ENCODE measurements at regions not wholly inside any gene's neighbourhood (a gene's known extent, or its start where the extent isn't known, plus 50 kb on each side); places are given as distances from the start of the nearest gene placed in this dataset.

GRCh38 chr2:57465967-57466366 lies 580.6 kb upstream of the VRK2 start:
- Histone ChIP-seq H3K4me2 (ENCODE audit: low read depth, low read length, poor library complexity, severe bottlenecking) (no peak overlapping the region), H3K4me3 (ENCODE audit: insufficient read depth, low read length, poor library complexity, severe bottlenecking) (no peak overlapping the region), H3K27me3 (ENCODE audit: low read length) (no peaks in the 10 kb centered on the region), H3K9me3 (ENCODE audit: insufficient read depth, low read length) (no peaks in the 10 kb centered on the region), H3K36me3 (ENCODE audit: low read length) (no peaks in the 10 kb centered on the region), H3K9me2 (replicated peaks; ENCODE audit: insufficient read depth, low read length) (no peaks in the 10 kb centered on the region), H3F3A (ENCODE audit: insufficient read depth) (no peaks in the 10 kb centered on the region), H4K20me1 (ENCODE audit: low read depth, low read length) (no peaks in the 10 kb centered on the region), H3K79me2 (ENCODE audit: insufficient read depth, low read length) (no peaks in the 10 kb centered on the region), H3K9ac (ENCODE audit: low read length) (no peak overlapping the region), H2AFZ (ENCODE audit: low read depth, low read length, severe bottlenecking) (no peak overlapping the region), H3K27ac (ENCODE audit: low read depth, low read length) (no peak overlapping the region)
- no peak for TF ChIP-seq EZH2phosphoT487 (conservative IDR thresholded peaks at IDR 0.05; ENCODE audit: low read length)
- TF ChIP-seq CTCF (IDR thresholded peaks at IDR 0.05; ENCODE audit: insufficient read depth, low read length, poor library complexity, severe bottlenecking): no peak

- Histone ChIP-seq H3K36me3 (ENCODE audit: low read length) (no peaks in the 10 kb centered on the region), H3K4me3 (ENCODE audit: insufficient read depth, low read length, poor library complexity, severe bottlenecking) (no peak overlapping the region), H3K9ac (ENCODE audit: low read length) (no peak overlapping the region), H3K27ac (ENCODE audit: low read depth, low read length) (no peak overlapping the region), H3K9me3 (ENCODE audit: insufficient read depth, low read length) (no peaks in the 10 kb centered on the region), H3F3A (ENCODE audit: insufficient read depth) (no peaks in the 10 kb centered on the region), H3K27me3 (ENCODE audit: low read length) (no peaks in the 10 kb centered on the region), H3K9me2 (replicated peaks; ENCODE audit: insufficient read depth, low read length) (no peaks in the 10 kb centered on the region), H3K4me2 (ENCODE audit: low read depth, low read length, poor library complexity, severe bottlenecking) (no peak overlapping the region), H4K20me1 (ENCODE audit: low read depth, low read length) (no peaks in the 10 kb centered on the region), H2AFZ (ENCODE audit: low read depth, low read length, severe bottlenecking) (no peak overlapping the region), H3K79me2 (ENCODE audit: insufficient read depth, low read length) (no peaks in the 10 kb centered on the region)
- TF ChIP-seq CTCF (IDR thresholded peaks at IDR 0.05; ENCODE audit: insufficient read depth, low read length, poor library complexity, severe bottlenecking) (no peak), EZH2phosphoT487 (conservative IDR thresholded peaks at IDR 0.05; ENCODE audit: low read length) (no peak)
These were observed 571.2 kb upstream of the VRK2 start for GRCh38 chr2:57475391-57475790.

- H3K9ac ChIP-seq (ENCODE audit: low read length): no peak overlapping the region
- no peaks in the 10 kb centered on the region for H3K27me3 ChIP-seq (ENCODE audit: low read length)
- TF ChIP-seq EZH2phosphoT487 (conservative IDR thresholded peaks at IDR 0.05; ENCODE audit: low read length) (no peak), CTCF (IDR thresholded peaks at IDR 0.05; ENCODE audit: insufficient read depth, low read length, poor library complexity, severe bottlenecking) (no peak)
- H3F3A ChIP-seq (ENCODE audit: insufficient read depth): no peaks in the 10 kb centered on the region
- no peaks in the 10 kb centered on the region for H4K20me1 ChIP-seq (ENCODE audit: low read depth, low read length)
- H3K27ac ChIP-seq (ENCODE audit: low read depth, low read length): no peak overlapping the region
- H3K36me3 ChIP-seq (ENCODE audit: low read length): no peaks in the 10 kb centered on the region
- H3K9me3 ChIP-seq (ENCODE audit: insufficient read depth, low read length): no peaks in the 10 kb centered on the region
- no peak overlapping the region for H3K4me2 ChIP-seq (ENCODE audit: low read depth, low read length, poor library complexity, severe bottlenecking)
- H2AFZ ChIP-seq (ENCODE audit: low read depth, low read length, severe bottlenecking): no peak overlapping the region
- H3K79me2 ChIP-seq (ENCODE audit: insufficient read depth, low read length): no peaks in the 10 kb centered on the region
- no peak overlapping the region for H3K4me3 ChIP-seq (ENCODE audit: insufficient read depth, low read length, poor library complexity, severe bottlenecking)
- no peaks in the 10 kb centered on the region for H3K9me2 ChIP-seq (replicated peaks; ENCODE audit: insufficient read depth, low read length)
These were observed 566.6 kb upstream of the VRK2 start for GRCh38 chr2:57479981-57480380.

GRCh38 chr2:57488061-57488460 lies 558.5 kb upstream of the VRK2 start:
- no peaks in the 10 kb centered on the region for H4K20me1 ChIP-seq (ENCODE audit: low read depth, low read length)
- H3K9me2 ChIP-seq (replicated peaks; ENCODE audit: insufficient read depth, low read length): no peaks in the 10 kb centered on the region
- H3K4me3 ChIP-seq (ENCODE audit: insufficient read depth, low read length, poor library complexity, severe bottlenecking): no peak overlapping the region
- no peaks in the 10 kb centered on the region for H3F3A ChIP-seq (ENCODE audit: insufficient read depth)
- no peaks in the 10 kb centered on the region for H3K79me2 ChIP-seq (ENCODE audit: insufficient read depth, low read length)
- H3K9ac ChIP-seq (ENCODE audit: low read length): no peak overlapping the region
- no peak overlapping the region for H3K27ac ChIP-seq (ENCODE audit: low read depth, low read length)
- H3K27me3 ChIP-seq (ENCODE audit: low read length): no peaks in the 10 kb centered on the region
- TF ChIP-seq CTCF (IDR thresholded peaks at IDR 0.05; ENCODE audit: insufficient read depth, low read length, poor library complexity, severe bottlenecking) (no peak), EZH2phosphoT487 (conservative IDR thresholded peaks at IDR 0.05; ENCODE audit: low read length) (no peak)
- H3K36me3 ChIP-seq (ENCODE audit: low read length): no peaks in the 10 kb centered on the region
- H3K4me2 ChIP-seq (ENCODE audit: low read depth, low read length, poor library complexity, severe bottlenecking): no peak overlapping the region
- H2AFZ ChIP-seq (ENCODE audit: low read depth, low read length, severe bottlenecking): no peak overlapping the region
- no peaks in the 10 kb centered on the region for H3K9me3 ChIP-seq (ENCODE audit: insufficient read depth, low read length)

Data from SU-DHL-6 (cell line).